Tibial artery (tissue), 4 donors: ENCODE measurements at regions not wholly inside any gene's neighbourhood (a gene's known extent, or its start where the extent isn't known, plus 50 kb on each side); places are given as distances from the start of the nearest gene placed in this dataset.

Experiments used
- DNase-seq, 2 donors: peaks; one replicate each; pipeline ENCODE4 v3.0.0-alpha.2; 2019
- H3K27ac ChIP-seq, 2 donors: fragments of 200-600 bp; sonication (generic) in 1 of 2; 1 replicate in 1 of 2; 2 replicates in 1 of 2; pipeline ENCODE4 v1.5.1; 2018 to 2019; ENCODE audit warnings: mild to moderate bottlenecking in 1 of 2
- H3K27me3 ChIP-seq, 2 donors: fragments of 200-600 bp; sonication (generic) in 1 of 2; one replicate each; pipeline versions ENCODE4 v1.5.1 to v1.6.0; 2016 to 2019
- H3K36me3 ChIP-seq, 3 donors: fragments of 200-600 bp; sonication (generic) in 2 of 3; one replicate each; pipeline ENCODE4 v1.5.1; 2016 to 2019; ENCODE audit warnings: mild to moderate bottlenecking in 2 of 3
- H3K4me1 ChIP-seq, 4 donors: fragments of 200-600 bp; sonication (generic) in 2 of 4; 1 replicate in 3 of 4; 2 replicates in 1 of 4; pipeline ENCODE4 v1.5.1; 2016 to 2019
- H3K4me3 ChIP-seq, 2 donors: fragments of 200-600 bp; sonication (generic) in 1 of 2; 1 replicate in 1 of 2; 2 replicates in 1 of 2; pipeline ENCODE4 v1.5.1; 2018 to 2019; ENCODE audit warnings: mild to moderate bottlenecking in 2 of 2
- H3K9me3 ChIP-seq, 3 donors: fragments of 200-600 bp; sonication (generic) in 1 of 3; one replicate each; pipeline ENCODE4 v1.5.1; 2016 to 2019
- intact Hi-C: fragments of 100-400 bp; cut with DNase I; formaldehyde crosslinking; loops from one replicate; pipeline ENCODE4 v1.15.0; 2023; ENCODE audit warnings: low total_unique reads
- TF ChIP-seq, protein P1 (sequence below), 2 experiments: fragments of 200-600 bp in 1 of 2; fragments of 450-650 bp in 1 of 2; IDR thresholded peaks; one replicate each; pipeline ENCODE4 v1.5.1; 2017 to 2019; ENCODE audit warnings: antibody characterized with exemption in 2 of 2, mild to moderate bottlenecking in 1 of 2, moderate library complexity in 1 of 2

GRCh38 chr12:114774197-114774596, 90.2 kb upstream of the TBX3 start:
- Histone ChIP-seq H3K4me1 (no peaks in the 10 kb centered on the region), H3K4me3 (no peak overlapping the region), H3K27ac (no peak overlapping the region), H3K9me3 (no peaks in the 10 kb centered on the region), H3K27me3 (peaks cover 0 to 4% of the 10 kb centered on the region in 2 donors), H3K36me3 (no peaks in the 10 kb centered on the region)
- intact Hi-C loops: no loop called here
- DNase-seq: no peak
- TF ChIP-seq, protein P1, sequence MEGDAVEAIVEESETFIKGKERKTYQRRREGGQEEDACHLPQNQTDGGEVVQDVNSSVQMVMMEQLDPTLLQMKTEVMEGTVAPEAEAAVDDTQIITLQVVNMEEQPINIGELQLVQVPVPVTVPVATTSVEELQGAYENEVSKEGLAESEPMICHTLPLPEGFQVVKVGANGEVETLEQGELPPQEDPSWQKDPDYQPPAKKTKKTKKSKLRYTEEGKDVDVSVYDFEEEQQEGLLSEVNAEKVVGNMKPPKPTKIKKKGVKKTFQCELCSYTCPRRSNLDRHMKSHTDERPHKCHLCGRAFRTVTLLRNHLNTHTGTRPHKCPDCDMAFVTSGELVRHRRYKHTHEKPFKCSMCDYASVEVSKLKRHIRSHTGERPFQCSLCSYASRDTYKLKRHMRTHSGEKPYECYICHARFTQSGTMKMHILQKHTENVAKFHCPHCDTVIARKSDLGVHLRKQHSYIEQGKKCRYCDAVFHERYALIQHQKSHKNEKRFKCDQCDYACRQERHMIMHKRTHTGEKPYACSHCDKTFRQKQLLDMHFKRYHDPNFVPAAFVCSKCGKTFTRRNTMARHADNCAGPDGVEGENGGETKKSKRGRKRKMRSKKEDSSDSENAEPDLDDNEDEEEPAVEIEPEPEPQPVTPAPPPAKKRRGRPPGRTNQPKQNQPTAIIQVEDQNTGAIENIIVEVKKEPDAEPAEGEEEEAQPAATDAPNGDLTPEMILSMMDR (IDR thresholded peaks at IDR 0.05): no peak

DNA sequence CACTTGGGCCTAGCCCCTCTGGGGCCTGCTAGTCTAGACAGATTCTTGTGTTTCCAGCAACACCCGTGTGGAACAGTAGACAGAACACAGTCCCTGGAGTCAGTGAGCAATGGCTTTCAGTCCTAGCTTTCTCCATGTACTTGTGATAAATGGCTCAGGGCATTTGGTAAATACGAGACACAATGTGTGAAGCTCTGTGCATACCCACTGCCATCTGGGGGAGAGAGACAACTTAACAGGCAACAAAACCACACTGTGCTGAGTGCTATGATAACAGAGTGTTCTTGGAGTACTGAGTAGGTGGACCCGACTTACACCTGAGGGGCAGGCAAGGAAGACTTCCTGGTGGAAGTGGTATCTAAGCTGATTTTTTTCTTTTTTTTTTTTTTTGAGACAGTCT, 86.3 kb upstream of the TBX3 start:
- H3K4me1 ChIP-seq: no peaks in the 10 kb centered on the region
- H3K9me3 ChIP-seq: no peaks in the 10 kb centered on the region
- H3K27me3 ChIP-seq: peaks cover 0 to 3% of the 10 kb centered on the region in 2 donors
- DNase-seq: no peak
- intact Hi-C loops: no loop called here
- no peak overlapping the region for H3K27ac ChIP-seq
- TF ChIP-seq, protein P1 (IDR thresholded peaks at IDR 0.05): no peak
- no peak overlapping the region for H3K4me3 ChIP-seq
- no peaks in the 10 kb centered on the region for H3K36me3 ChIP-seq

DNA sequence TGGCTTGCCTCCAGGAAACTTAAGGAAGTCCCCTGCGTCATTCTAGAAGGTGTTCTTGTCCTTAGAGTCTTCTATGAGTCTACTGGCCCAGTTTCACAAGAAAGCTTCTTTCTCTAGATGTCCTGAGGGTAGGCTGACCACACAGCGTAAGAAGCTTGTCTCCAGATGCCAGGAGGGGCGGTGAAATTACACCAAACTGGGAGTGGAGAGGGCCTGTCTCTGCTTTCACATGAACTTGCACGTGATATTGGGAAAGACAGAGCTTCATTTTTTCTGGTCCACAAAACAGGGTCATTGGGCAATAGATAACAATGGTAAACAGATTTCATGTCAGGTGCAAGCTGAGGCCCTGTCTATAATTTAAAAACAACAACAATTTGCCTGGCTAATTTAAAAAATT, 85.7 kb upstream of the TBX3 start:
- H3K4me1 ChIP-seq: no peaks in the 10 kb centered on the region
- H3K4me3 ChIP-seq: no peak overlapping the region
- DNase-seq: no peak
- no peaks in the 10 kb centered on the region for H3K36me3 ChIP-seq
- TF ChIP-seq, protein P1 (IDR thresholded peaks at IDR 0.05): no peak
- peaks cover 0 to 6% of the 10 kb centered on the region in 2 donors for H3K27me3 ChIP-seq
- H3K27ac ChIP-seq: no peak overlapping the region
- intact Hi-C loops: no loop called here
- H3K9me3 ChIP-seq: no peaks in the 10 kb centered on the region

DNA sequence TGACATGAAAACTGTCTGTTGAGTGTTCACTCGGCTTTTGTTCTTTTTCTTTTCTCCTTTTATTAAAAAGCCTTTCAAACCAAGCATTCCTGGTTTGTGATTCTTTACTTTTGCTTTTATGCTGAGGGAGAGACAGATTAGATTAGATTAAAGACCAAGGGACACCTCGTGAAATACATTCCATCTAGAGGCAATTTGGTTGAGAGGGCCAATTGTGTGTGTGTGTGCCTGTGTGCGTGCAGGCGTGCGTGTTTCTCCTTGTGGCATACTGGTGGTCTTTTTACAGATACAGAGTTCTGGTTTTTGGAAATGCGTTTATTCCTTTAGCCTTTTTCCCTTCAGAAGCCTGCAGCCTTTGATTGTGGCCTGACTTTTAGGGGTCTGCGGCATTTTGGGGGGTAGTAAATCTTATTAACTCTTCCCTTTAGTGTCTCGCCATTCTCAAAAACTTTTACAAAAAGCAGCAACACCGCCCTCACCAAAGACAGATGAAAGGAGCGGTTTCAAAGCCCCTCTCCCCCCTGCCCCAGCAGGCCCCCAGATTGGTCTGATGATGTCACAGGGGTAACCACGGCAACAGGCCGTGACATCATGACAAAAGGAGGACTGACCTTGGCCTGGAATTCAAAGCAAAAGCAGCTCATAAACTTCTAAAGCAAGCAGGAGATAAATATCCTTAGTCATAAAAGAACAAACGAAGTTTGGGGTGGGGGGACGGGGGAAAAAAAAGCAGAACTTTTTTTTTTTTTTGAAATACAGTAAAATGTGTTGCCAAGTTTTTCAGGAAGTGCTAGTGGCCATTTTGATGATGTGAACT, 84.1 kb upstream of the TBX3 start:
- H3K36me3 ChIP-seq: no peaks in the 10 kb centered on the region
- intact Hi-C loops: no loop called here

DNA sequence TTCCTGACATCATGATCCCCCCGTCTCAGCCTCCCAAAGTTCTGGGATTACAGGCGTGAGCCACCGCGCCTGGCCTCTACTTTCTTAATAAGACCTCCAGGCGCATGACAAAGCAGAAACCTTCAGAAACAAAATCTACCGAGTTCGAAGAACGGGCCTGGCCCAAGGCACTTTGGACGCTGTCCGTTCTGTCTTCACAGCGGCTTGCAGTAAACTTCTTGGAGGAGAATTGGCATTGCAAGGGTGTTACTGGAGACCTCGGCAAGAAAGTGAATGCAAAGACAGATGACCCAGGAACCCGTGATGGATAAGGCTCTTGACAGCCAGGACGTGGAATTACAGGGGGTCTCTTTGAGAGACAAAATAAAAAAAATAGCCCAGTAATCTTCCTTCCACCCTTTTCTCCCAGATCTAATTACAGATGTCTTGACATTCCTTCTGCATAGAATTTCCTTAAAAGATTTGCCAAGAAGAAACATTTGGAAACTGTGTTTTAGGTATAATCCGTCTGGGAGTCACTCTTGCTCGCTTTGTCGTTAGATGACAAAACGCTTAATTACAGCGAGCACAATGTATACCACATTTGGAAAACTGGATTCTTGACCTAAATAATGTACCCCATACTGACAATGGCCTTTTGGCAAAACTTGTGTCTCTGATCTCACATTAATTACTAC, 83.2 kb upstream of the TBX3 start:
- H3K4me3 ChIP-seq: no peak overlapping the region
- TF ChIP-seq, protein P1 (IDR thresholded peaks at IDR 0.05): no peak
- H3K27me3 ChIP-seq: peaks cover 0 to 6% of the 10 kb centered on the region in 2 donors
- no peak for DNase-seq
- no peaks in the 10 kb centered on the region for H3K9me3 ChIP-seq
- no peaks in the 10 kb centered on the region for H3K4me1 ChIP-seq
- intact Hi-C loops: no loop called here
- H3K36me3 ChIP-seq: no peaks in the 10 kb centered on the region
- no peak overlapping the region for H3K27ac ChIP-seq

More for the DNA sequence above, 84.1 kb upstream of the TBX3 start:
- no peak overlapping the region for H3K27ac ChIP-seq
- TF ChIP-seq, protein P1 (IDR thresholded peaks at IDR 0.05): no peak
- H3K4me3 ChIP-seq: no peak overlapping the region
- peaks cover 0 to 6% of the 10 kb centered on the region in 2 donors for H3K27me3 ChIP-seq
- H3K4me1 ChIP-seq: no peaks in the 10 kb centered on the region
- no peaks in the 10 kb centered on the region for H3K9me3 ChIP-seq
- no peak for DNase-seq
